NCI-H510A treated with DMSO at 0.1 percent for 48 hours (cell line): ENCODE measurements at regions not wholly inside any gene's neighbourhood (a gene's known extent, or its start where the extent isn't known, plus 50 kb on each side); places are given as distances from the start of the nearest gene placed in this dataset.

Experiments used
- DNase-seq: peaks from one replicate; lab custom pipeline; 2025; lab: John Stamatoyannopoulos, UW

DNA sequence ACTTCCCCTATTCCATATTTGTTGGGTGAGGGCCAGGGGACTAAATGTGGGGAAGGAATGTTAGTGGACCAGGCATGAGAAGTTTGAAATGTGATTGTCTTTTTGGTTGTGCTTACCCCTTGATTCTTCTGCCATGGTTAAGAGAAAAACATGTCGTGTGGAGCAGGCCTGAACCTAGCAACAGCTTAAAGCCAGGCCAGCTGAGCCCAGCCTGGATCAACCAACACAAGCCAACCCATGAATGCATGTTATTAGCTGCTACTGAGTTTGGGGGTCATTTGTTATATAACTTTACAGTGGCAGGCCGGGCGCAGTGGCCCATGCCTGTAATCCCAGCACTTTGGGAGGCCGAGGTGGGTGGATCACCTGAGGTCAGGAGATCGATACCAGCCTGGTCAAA, 52.4 kb upstream of the TRIO start:
- no peak for DNase-seq

DNA sequence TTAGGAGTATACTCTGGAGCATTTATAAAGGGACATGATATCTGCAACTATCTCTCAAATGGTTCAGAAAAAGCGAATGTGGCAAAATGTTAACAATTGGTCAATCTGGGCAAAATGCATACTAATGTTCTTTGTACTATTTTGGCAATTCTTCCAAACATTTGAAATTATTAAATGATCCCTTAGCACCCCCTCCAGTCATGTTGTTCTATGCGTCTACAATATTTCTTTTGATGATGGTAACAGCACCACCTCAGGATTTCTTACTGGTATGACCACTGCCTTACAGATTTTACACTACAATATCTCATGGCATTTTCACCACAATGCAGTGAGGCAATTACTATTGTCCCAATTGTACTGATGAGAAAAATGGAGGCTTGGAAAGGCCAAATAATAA, 52.9 kb upstream of the TRIO start:
- no peak for DNase-seq

DNA sequence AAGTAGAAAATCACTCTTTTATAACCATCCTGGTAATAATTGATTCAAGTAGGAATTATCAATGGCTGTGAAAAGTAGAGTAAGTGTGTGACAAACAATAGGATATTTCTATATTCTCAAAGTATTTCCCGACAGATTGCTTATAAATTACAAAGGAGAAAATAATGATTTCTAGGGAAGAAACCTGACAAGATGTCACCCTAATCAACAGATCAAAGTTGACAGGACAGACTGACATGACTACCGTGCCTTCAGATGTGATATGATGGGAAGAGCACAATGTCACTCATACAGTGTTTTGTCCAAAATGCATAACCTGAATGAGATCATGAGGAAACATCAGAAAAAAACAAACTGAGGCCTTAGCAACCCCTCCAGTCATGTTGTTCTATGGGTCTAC, 53.9 kb upstream of the TRIO start:
- DNase-seq: no peak

DNA sequence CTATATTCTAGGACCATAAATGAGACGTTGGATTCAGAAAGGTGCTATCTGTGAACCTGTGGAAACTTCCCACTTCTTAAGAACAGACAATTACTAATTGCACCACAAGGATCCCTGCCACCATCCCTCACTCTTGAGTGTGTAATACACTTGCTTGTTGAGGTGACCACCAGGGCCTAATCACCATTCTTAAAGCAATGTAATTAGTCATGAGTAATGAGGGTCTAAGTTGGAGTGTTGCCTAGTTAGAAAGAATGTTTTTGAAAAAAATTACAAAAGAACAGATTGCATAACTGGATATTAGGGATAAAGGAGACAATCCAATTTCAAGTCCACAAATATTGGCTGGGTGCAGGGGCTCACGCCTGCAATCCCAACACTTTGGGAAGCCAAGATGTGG, 56.9 kb upstream of the TRIO start:
- no peak for DNase-seq

DNA sequence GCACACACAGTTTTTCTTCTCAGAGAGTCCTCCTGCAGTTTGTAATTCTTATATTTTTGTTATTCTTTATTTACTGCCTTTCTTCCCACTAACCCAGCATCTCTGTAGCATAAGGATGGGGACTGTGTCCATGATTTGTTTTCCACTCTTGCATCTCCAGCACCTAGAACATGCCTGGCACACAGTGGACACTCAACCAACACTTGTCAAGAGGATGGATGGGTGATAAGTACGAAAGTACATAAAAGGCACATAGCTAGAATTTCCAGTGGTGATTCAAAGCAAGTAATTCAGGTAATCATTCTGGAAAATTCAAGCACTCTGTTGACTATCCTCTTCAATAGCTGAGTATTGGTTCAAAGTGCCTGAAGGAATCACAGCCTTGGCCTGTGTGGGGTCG, 60.2 kb upstream of the TRIO start:
- peak; percentile 88 for DNase-seq

DNA sequence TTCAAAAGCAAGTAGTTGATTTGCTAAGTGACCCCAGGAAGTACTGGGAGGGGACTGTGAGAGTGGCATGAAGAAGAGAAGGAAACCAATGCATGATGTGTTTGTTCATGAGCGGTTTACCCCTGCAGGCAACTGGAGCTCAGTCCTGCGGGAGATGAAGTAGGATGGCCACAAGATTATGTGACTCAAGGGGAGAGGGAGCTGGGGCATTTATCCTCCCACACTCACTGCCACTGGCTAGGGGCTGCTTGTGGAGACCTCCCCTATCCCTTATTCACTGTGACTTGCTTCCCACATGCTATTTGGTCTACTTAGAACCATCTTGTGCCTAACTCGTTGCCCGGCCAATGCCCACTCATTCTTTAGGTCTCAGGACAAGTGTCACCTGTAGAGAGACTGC, 60.6 kb upstream of the TRIO start:
- DNase-seq: no peak

DNA sequence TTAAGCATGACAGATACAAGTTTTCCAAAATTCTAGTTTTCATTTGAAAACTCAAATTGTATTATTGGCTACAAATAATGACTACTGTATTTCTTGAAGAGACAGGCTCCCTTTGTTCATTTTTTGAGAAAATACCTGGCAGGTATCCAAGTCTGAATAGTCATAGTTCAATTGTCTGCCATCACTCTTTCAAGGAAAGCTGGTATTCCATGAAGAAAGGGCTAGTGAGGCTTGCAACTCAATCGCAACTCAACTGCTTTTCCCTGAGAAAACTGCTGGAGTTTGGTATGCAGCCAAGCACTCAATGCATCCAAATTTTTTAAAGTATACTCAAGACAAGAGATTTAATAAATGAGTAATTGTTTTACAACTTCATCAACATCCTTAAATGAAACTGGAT, 61.4 kb upstream of the TRIO start:
- DNase-seq: no peak

DNA sequence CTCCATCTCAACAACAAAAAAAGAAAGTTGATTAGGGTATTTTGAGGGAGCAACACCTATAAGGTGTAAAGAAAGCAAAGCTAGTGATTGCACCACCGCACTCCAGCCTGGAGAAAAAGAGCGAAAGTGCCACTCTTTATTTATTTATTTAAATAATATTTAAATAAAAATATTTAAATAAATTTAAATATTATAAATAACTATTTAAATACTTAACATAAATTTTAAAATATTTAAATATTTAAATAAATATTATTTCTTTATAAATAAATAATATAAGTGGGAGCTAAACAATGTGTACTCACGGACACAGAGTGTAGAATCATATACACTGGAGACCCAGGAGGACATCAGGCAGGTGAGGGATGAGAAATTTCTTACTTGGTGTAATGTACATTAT, 64.4 kb upstream of the TRIO start:
- no peak for DNase-seq

DNA sequence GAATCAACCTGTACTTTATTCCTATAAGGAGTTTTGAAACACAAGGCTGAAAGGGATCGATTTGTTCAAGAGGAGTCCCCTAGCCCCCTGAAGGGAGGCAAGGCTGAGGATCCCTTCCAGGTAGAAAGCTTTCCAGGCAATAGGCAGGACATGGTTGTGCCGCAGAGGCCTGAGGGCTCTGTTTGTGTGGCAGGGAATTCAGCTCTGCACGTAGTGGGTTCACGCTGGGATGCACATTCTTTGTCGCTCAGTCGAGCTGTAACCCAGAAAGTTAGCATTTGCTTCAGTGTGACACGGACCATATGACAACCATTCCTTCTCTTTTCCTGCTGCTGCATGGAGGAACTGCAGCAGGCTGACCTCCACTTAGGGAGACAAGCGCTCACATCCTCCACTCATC, 65.6 kb upstream of the TRIO start:
- DNase-seq: no peak

DNA sequence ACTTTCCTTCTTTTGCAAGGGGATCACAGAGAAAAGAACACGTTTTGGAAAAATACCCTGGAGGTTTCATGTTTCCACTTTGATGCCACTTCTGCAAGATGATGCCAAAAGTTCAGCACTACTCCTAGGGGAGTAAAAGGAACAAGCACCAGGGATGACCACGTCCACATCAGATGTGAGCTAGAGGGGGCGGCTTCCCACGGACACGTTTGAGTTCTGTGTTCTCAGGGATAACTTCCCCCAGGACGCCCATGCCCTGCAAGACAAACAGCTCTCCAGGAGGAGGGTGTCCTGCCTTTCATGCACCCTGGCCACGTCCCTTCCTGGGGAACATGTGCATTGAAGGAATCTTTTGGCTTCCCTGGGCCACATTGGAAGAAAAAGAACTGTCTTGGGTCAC, 66.6 kb upstream of the TRIO start:
- no peak for DNase-seq

DNA sequence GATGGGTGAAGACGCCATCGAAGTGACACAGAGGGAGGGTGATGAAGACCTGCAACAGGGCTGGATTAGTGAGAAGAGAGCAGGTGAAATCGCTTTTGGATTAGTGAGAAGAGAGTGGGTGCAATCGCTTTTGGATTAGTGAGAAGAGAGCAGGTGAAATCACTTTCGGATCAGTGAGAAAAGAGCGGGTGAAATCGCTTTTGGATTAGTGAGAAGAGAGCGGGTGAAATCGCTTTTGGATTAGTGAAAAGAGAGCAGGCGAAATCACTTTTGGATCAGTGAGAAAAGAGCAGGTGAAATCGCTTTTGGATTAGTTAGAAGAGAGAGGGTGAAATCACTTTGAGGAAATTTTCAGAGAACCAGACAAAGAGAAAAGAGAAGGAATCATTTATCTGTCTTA, 67.2 kb upstream of the TRIO start:
- no peak for DNase-seq

DNA sequence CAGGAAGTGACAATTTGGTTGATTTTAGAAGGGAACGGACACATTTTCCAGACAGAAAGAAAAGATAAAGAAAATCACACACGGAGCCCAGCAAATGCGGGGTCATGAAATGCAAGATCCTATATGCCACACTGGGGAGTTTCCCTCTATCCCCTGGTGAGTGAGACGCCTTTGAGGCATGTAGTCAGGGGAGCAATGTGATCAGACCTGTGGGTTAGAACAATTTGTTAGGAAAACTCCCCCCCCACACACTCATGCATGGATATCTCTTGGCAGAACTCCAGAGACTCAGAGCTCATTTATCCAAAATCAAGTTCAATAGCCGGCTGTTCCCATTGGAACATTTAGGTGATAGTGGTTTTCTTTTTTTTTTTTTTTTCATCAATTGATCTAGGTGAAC, 71.7 kb upstream of the TRIO start:
- no peak for DNase-seq

DNA sequence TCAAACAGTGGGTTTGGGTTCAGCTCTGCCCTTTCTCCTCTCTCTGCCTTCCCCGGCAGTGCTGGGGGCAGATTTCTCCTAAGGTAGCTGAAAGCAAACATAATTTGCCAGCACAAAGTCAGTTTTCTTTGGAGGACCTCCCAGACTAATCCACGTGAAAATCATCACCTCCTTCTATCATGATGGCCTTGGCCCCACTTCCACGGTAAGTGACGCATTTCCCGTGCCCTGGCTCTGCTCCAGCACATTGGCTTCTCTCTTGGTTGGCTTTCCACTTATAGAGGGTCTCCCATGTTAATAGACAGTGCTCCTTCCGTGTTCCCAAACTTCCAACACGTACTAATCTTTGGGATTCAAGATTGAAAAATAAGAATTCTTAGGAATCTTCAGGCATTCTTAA, 74.1 kb upstream of the TRIO start:
- DNase-seq: no peak

DNA sequence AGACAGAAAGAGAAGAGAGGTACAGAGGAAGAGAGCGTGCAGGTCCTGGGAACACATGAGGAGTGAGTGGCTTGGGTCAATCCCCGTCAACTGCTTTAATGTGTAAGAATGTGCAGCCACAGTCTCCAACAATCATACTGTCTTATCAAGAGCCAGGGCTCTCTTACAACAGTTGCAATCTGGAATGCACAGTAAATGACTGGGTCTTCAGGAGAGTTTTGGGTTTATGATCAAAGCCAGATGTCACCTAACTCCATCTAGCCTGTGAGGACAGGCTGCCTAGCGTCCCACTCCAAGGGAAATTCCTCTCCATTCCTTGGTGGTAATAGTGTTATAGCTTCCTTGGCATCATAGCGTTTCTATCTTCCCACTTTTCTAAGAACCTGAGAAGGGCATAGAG, 75.0 kb upstream of the TRIO start:
- DNase-seq: no peak

DNA sequence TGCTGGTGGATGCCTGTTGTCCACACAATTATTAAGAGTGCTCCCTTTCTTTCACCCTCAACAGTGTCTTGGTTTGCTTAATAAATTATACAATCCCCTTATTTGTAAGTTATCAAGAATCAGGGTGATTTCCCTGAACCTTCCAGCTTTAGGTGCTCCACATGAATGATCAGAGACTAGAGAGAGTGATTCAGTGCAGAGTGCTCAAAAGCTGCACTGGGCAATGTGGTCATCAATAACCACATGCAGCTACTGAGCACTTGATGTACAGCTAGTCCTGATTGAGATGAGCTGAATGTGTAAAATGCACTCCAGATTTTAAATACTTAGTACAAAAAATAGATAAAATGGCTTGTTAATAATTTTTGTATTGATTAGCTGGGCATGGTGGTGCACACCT, 76.8 kb upstream of the TRIO start:
- DNase-seq: no peak

DNA sequence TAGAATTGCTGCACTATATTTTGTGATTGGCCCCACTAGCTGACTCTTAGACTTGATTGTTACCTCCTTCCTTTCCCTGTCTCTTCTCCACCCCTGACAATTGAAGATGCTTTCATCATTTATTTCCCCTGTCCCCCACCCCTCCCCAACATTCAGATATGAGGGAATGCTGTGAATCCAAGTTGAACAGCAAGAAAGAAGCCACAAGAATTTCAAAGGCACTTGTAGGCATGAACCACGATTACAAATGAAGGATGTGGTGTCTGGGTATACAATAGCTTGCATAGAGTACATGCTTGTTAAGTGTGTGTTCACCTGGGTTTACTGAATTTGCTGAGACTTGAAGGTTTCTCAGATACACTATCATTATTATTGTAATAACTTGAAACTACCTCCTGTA, 78.3 kb upstream of the TRIO start:
- no peak for DNase-seq

DNA sequence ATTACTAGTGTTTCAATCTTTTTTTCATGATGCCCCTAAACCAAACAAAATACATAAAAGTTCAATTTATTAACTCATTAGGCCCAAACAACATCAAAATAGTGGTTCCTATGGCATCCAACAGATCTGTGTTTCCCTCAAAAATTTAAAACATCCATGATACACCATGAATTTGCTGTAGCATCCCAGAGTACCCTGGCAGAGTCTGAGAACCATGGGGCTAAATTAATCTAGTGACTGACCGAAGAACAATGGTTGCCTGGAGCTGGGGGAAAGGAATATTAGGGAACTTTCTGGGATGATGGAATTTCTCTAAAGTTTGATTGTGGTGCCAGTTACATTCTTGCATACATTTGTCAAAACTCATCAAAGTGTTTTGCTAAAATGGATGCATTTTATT, 79.5 kb upstream of the TRIO start:
- no peak for DNase-seq

DNA sequence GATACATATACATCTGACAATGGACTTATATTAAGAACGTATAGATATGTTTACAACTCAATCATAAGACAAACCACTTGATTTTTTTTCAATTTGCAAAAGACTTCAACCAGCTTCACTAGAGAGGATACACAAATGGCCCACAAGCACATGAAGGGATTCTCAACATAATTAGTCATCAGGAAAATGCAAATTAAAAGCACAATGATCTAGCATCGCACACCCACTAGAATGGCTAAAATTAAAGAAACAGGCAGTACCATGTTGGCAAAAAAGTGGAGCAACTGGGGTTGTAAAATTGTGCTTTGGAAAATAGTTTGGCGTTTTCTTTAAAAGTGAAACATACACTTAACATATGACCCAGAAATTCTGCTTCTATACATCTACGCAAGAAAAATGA, 80.0 kb upstream of the TRIO start:
- no peak for DNase-seq

DNA sequence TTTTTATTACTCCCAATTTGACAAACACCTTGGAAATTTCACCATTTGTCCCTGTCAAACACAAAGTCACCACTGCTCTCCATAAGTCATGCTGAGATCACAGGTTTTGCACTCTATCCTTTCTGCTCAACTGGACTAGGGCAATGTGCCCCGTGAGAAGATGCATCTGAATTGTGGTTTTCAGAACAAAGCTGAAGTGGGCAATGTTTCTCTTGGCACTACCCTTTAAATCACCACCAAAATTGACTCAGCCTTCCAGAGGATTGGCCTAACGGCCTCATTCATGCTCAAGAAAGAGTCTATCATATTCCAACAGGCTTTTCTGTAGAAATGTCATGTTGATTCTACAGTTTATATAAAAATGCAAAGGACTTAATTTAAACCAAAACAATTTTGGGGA, 81.0 kb upstream of the TRIO start:
- DNase-seq: no peak

DNA sequence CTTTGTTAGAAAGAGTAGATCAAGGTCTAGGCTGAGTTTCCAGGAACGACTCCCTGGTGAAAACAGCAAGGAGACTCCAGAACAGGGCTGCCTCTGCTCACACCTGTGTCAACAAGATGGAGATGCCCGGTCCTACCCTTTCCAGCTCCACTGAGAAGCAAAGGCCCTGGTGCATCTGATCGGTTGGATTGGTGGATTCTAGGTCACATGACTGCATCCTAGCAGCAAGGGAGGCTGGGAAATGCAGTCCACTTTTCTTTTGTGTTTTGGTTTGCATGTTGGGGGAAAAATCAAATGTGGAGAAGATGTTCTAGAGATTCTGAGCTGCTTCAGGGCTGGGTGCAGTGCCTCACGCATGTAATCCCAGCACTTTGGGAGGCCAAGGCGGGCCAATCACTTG, 82.0 kb upstream of the TRIO start:
- DNase-seq: no peak

DNA sequence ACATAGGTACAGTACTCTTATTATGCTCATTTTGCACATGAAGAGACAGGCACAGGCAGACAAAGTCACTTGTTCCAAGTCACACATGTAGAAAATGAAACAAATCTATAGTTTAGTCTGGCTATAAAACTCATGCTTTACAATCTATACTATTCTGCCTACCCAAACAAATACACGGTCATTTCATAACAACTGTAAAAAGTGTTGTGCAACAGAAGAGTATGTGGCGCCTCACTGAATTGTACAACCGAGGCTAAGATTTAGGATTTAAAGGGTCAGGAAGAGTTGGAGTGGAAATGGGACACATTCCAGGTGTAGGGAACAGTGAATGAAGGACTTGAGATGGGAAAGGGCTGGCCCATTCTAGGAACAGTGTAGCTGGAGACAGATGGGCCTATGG, 82.9 kb upstream of the TRIO start:
- no peak for DNase-seq

DNA sequence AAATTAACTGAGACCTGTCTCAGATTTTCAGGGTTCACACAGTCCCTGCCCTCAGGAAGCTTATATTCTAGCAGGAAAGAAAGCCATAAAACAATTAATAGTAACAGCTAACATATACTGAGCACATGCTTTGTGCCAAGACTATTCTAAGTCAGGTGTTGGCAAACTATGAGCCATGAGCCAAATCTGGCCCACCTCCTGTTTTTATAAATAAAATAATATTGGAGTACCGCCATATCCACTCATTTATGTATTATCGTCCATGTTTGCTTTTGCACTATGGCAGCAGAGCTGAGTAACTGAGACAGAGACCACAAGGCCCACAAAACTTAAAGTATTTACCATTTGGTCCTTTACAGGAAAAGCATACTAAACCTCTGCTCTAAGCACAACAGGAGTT, 83.3 kb upstream of the TRIO start:
- DNase-seq: no peak

DNA sequence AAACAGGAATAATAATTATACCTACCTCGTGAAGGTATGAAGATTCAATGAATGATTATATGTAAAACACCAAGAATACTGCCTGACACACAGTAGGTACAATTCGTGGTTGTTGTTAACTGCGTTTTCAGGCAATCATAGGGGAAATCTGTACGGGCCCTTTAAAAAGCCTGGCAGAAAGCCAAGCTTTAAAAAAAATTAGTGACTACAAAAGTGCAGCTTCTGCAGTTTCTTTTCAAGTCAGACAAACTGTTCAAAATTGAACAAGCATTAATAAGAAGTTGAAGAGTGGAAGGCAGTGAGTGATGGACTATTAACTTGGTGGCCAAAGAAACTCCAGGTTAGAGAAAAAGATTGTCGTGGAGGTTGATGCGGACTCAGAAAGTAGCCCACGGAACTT, 85.9 kb upstream of the TRIO start:
- DNase-seq: no peak

DNA sequence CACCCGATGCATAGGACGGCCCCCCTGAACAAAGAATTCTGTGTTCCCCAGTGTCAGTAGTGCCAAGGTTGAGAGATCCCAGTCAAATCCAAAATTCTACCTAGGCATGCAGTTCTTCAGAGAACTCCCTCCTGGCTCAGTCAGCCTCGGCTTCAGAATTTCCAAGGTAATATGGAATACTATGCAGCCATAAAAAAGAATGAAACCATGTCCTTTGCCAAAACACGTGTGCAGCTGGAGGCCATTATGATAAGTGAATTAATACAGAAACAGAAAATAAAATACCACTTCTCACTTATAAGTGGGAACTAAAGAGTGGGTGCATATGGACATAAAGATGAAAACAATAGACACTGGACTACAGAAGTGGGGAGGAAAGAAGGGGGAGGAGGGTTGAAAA, 87.1 kb upstream of the TRIO start:
- DNase-seq: no peak
